H1 (cell line): ENCODE measurements at regions not wholly inside any gene's neighbourhood (a gene's known extent, or its start where the extent isn't known, plus 50 kb on each side); places are given as distances from the start of the nearest gene placed in this dataset.

Source experiments
- CTCF ChIA-PET: fragments of 300-600 bp; sonication (Branson Sonifier 250); formaldehyde crosslinking; loops from one replicate; lab custom pipeline; 2021; ENCODE audit not compliant: partially characterized antibody; lab: Charles Lee
- POLR2A ChIA-PET: fragments of 300-600 bp; sonication (Branson Sonifier 250); formaldehyde crosslinking; loops from one replicate; lab custom pipeline; 2021; ENCODE audit warnings: inconsistent platforms; ENCODE audit not compliant: partially characterized antibody; lab: Charles Lee
- DNase-seq, 2 experiments: peaks; one replicate each; pipeline versions ENCODE4 v3.0.0 to v3.0.0-alpha.2; 2010 to 2022; ENCODE audit warnings: low spot score in 2 of 2, low read depth in 1 of 2, mixed read lengths in 1 of 2
- FAIRE-seq: peaks from 2 replicates; lab custom pipeline; 2011; peaks lifted over from hg19 to GRCh38; lab: Jason Lieb, UNC
- H2AFZ ChIP-seq: 2 replicates; pipeline ENCODE4 v1.8.1; 2012; ENCODE audit warnings: low read length, inconsistent platforms
- H2AK5ac ChIP-seq: 2 replicates; pipeline ENCODE4 v1.6.1; 2013; ENCODE audit warnings: low read depth, low read length
- H2BK120ac ChIP-seq: replicated peaks from 2 replicates; pipeline ENCODE3; 2013; ENCODE audit warnings: low read depth, low read length, inconsistent platforms
- H2BK12ac ChIP-seq: 2 replicates; pipeline ENCODE4 v1.6.1; 2013; ENCODE audit warnings: low read depth, low read length
- H2BK15ac ChIP-seq: 2 replicates; pipeline ENCODE4 v1.6.1; 2013; ENCODE audit warnings: low read length
- H2BK20ac ChIP-seq: 2 replicates; pipeline ENCODE4 v1.6.1; 2013; ENCODE audit warnings: low read length
- H2BK5ac ChIP-seq: 2 replicates; pipeline ENCODE4 v1.6.1; 2013; ENCODE audit warnings: low read depth, low read length
- H3K14ac ChIP-seq: 2 replicates; pipeline ENCODE4 v1.6.1; 2013; ENCODE audit warnings: inconsistent platforms; ENCODE audit not compliant: insufficient read length
- H3K18ac ChIP-seq: 2 replicates; pipeline ENCODE4 v1.6.1; 2013; ENCODE audit warnings: low read length; ENCODE audit errors: extremely low read depth
- H3K23ac ChIP-seq: 2 replicates; pipeline ENCODE4 v1.6.1; 2013; ENCODE audit warnings: inconsistent platforms; ENCODE audit not compliant: insufficient read length
- H3K23me2 ChIP-seq: 2 replicates; pipeline ENCODE4 v1.6.1; 2013; ENCODE audit warnings: low read depth, low read length
- H3K27ac ChIP-seq: 2 replicates; pipeline ENCODE4 v1.6.1; 2011; ENCODE audit warnings: low read depth, low read length, inconsistent platforms
- H3K27me3 ChIP-seq, 4 experiments: replicated peaks in 1 of 4; 1 replicate in 1 of 4; 2 replicates in 3 of 4; pipeline versions ENCODE4 v1.6.1 to v1.8.1; 2011 to 2013; ENCODE audit warnings: low read length in 3 of 4, mild to moderate bottlenecking in 3 of 4, inconsistent platforms in 2 of 4, mixed read lengths in 2 of 4, moderate library complexity in 1 of 4; ENCODE audit not compliant: control insufficient read depth in 3 of 4, insufficient read depth in 3 of 4; ENCODE audit errors: extremely low read depth in 1 of 4
- H3K36me3 ChIP-seq, 4 experiments: 2 replicates each; pipeline versions ENCODE4 v1.6.1 to v1.8.1; 2011 to 2013; ENCODE audit warnings: mild to moderate bottlenecking in 4 of 4, low read length in 3 of 4, moderate library complexity in 2 of 4, control low read depth in 1 of 4, inconsistent platforms in 1 of 4; ENCODE audit not compliant: insufficient read depth in 4 of 4, control insufficient read depth in 2 of 4
- H3K4ac ChIP-seq: replicated peaks from 2 replicates; pipeline ENCODE3; 2013; ENCODE audit warnings: low read length, low read depth, mixed read lengths, inconsistent platforms; ENCODE audit not compliant: insufficient read length
- H3K4me1 ChIP-seq, 4 experiments: replicated peaks in 1 of 4; 1 replicate in 1 of 4; 2 replicates in 3 of 4; pipeline versions ENCODE4 v1.6.1 to v1.8.1; 2011 to 2013; ENCODE audit warnings: low read length in 3 of 4, inconsistent platforms in 2 of 4, mixed read lengths in 1 of 4; ENCODE audit not compliant: insufficient read depth in 4 of 4, control insufficient read depth in 3 of 4
- H3K4me2 ChIP-seq, 2 experiments: 2 replicates each; pipeline versions ENCODE4 v1.6.1 to v1.8.1; 2011 to 2013; ENCODE audit warnings: low read depth in 2 of 2, low read length in 2 of 2, control low read depth in 1 of 2, inconsistent platforms in 1 of 2, mild to moderate bottlenecking in 1 of 2; ENCODE audit not compliant: insufficient read depth in 1 of 2
- H3K4me3 ChIP-seq, 4 experiments: fragments of 200-600, 300-600 bp in 1 of 4; sonication (generic), shearing (Covaris generic), sonication (Bioruptor Twin) in 1 of 4; 2 replicates each; pipeline versions ENCODE4 v1.5.1 to v1.8.1; 2011 to 2016; ENCODE audit warnings: low read length in 4 of 4, low read depth in 3 of 4, control low read depth in 2 of 4, inconsistent platforms in 2 of 4, mild to moderate bottlenecking in 2 of 4, mixed read lengths in 1 of 4, moderate library complexity in 1 of 4; ENCODE audit not compliant: insufficient read depth in 2 of 4; ENCODE audit errors: extremely low read depth in 1 of 4
- H3K56ac ChIP-seq: replicated peaks from 2 replicates; pipeline ENCODE3; 2013; ENCODE audit warnings: low read depth, mild to moderate bottlenecking, mixed read lengths, low read length, inconsistent platforms; ENCODE audit not compliant: insufficient read length
- H3K79me1 ChIP-seq: 2 replicates; pipeline ENCODE4 v1.6.1; 2013; ENCODE audit warnings: low read depth, low read length, control low read depth
- H3K79me2 ChIP-seq, 2 experiments: 2 replicates each; pipeline versions ENCODE4 v1.6.1 to v1.8.1; 2012 to 2013; ENCODE audit warnings: low read length in 2 of 2, mild to moderate bottlenecking in 2 of 2, inconsistent platforms in 1 of 2; ENCODE audit not compliant: insufficient read depth in 2 of 2, control insufficient read depth in 1 of 2
- H3K9ac ChIP-seq, 4 experiments: replicated peaks in 1 of 4; 1 replicate in 1 of 4; 2 replicates in 3 of 4; pipeline versions ENCODE4 v1.6.1 to v1.8.1; 2011 to 2013; ENCODE audit warnings: low read depth in 3 of 4, low read length in 3 of 4, control low read depth in 2 of 4, mild to moderate bottlenecking in 2 of 4, moderate library complexity in 2 of 4, inconsistent platforms in 1 of 4; ENCODE audit errors: extremely low read depth in 1 of 4
- H3K9me3 ChIP-seq, 2 experiments: 2 replicates each; pipeline versions ENCODE4 v1.6.1 to v1.8.1; 2012 to 2013; ENCODE audit warnings: mild to moderate bottlenecking in 2 of 2, moderate library complexity in 2 of 2, control low read depth in 1 of 2, inconsistent platforms in 1 of 2, low read depth in 1 of 2, low read length in 1 of 2, mixed read lengths in 1 of 2; ENCODE audit not compliant: insufficient read depth in 2 of 2
- H4K20me1 ChIP-seq, 2 experiments: replicated peaks in 1 of 2; 2 replicates each; pipeline versions ENCODE3 to v1.8.1; 2011 to 2013; ENCODE audit warnings: inconsistent platforms in 2 of 2, low read length in 2 of 2, mild to moderate bottlenecking in 1 of 2; ENCODE audit not compliant: insufficient read depth in 2 of 2, control insufficient read depth in 1 of 2
- H4K5ac ChIP-seq: 2 replicates; pipeline ENCODE4 v1.6.1; 2013; ENCODE audit warnings: low read length, low read depth, mixed read lengths, inconsistent platforms; ENCODE audit not compliant: insufficient read length
- H4K8ac ChIP-seq: 2 replicates; pipeline ENCODE4 v1.8.0; 2013; ENCODE audit warnings: mild to moderate bottlenecking, moderate library complexity, low read length, inconsistent platforms; ENCODE audit not compliant: insufficient read depth; ENCODE audit errors: extremely low read depth
- H4K91ac ChIP-seq: replicated peaks from 2 replicates; pipeline ENCODE3; 2013; ENCODE audit warnings: low read length, mixed read lengths, inconsistent platforms; ENCODE audit not compliant: insufficient read length
- BRCA1 ChIP-seq: IDR thresholded peaks from 2 replicates; pipeline ENCODE4 v1.6.1; 2012; ENCODE audit warnings: low read depth, low read length, improper control_type of control experiment
- POLR2A ChIP-seq, 2 experiments: IDR thresholded peaks; 1 replicate in 1 of 2; 2 replicates in 1 of 2; pipeline ENCODE4 v1.6.1; 2011; ENCODE audit warnings: low read depth in 2 of 2, low read length in 2 of 2, mild to moderate bottlenecking in 2 of 2; ENCODE audit errors: control extremely low read depth in 1 of 2
- RBBP5 ChIP-seq: IDR thresholded peaks from 2 replicates; pipeline ENCODE4 v1.7.1; 2012; ENCODE audit warnings: low read depth, mild to moderate bottlenecking, inconsistent platforms, low read length, moderate library complexity, borderline replicate concordance
- SIN3A ChIP-seq, 2 experiments: IDR thresholded peaks in 1 of 2; conservative IDR thresholded peaks in 1 of 2; 2 replicates each; pipeline ENCODE4 v1.6.1; 2011 to 2012; ENCODE audit warnings: low read length in 2 of 2, improper control_type of control experiment in 1 of 2, low read depth in 1 of 2, mild to moderate bottlenecking in 1 of 2
- TAF1 ChIP-seq: IDR thresholded peaks from 2 replicates; pipeline ENCODE4 v1.6.1; 2011; ENCODE audit warnings: mild to moderate bottlenecking, low read depth, low read length
- TBP ChIP-seq: IDR thresholded peaks from 2 replicates; pipeline ENCODE4 v1.6.1; 2011; ENCODE audit warnings: low read depth, low read length, improper control_type of control experiment
- WGBS, 2 experiments: shearing (Covaris generic) in 1 of 2; methylation state at CpG; one replicate each; pipeline versions ENCODE4 v1.1.6 to v1.1.7; 2013 to 2015; ENCODE audit warnings: low lambda C conversion rate in 2 of 2, mixed read lengths in 2 of 2, inconsistent platforms in 1 of 2, low coverage in 1 of 2, missing lambda C conversion rate in 1 of 2; ENCODE audit not compliant: insufficient replicate concordance in 2 of 2, insufficient coverage in 1 of 2, insufficient read length in 1 of 2; ENCODE audit errors: extremely low coverage in 1 of 2, missing lambda C conversion rate in 1 of 2; 5-methylcytosine and 5-hydroxymethylcytosine counted together
- TF ChIP-seq, protein P1 (sequence below): IDR thresholded peaks from 2 replicates; pipeline ENCODE4 v1.6.1; 2012; ENCODE audit warnings: low read length, inconsistent platforms
- TF ChIP-seq, protein P2 (sequence below): IDR thresholded peaks from 2 replicates; pipeline ENCODE4 v1.6.1; 2011; ENCODE audit warnings: low read depth, mild to moderate bottlenecking, low read length; ENCODE audit not compliant: insufficient read depth

DNA sequence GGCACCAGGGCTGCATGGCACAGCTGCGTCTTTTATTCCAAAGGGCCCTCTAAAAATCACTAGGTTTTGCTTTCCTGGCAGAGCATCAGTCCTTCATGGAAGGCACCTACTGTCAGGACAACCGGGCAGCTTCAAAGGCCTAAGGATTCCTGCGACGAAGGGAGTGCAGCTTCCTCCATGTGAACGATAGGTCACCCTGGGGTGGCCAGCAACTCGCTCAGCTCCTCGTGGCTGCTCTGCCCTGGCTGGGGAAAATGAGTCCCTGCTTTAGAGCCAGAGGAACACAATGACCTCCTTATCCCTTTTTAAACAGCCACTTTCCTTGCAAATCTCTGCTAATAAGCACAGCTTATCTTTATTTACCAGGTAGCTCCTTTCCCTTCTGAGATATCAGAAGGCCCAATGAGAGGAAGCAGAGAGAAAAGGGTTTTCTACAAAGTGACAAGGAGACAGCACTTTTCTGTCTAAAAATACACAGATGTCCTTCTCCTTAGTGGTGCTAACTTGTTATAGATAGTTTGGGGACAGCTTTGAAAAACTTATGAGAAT is 71.6 kb upstream of the SMYD2 start:
- FAIRE-seq: no peak
- no peak for TF ChIP-seq BRCA1
- no peak for TF ChIP-seq TAF1
- TF ChIP-seq SIN3A (conservative IDR thresholded peaks at IDR 0.05 in 1 of 2, IDR thresholded peaks at IDR 0.05 in 1 of 2; ENCODE audit: low read depth in 1 of 2, low read length in 2 of 2): no peak
- no peak for TF ChIP-seq RBBP5
- TF ChIP-seq POLR2A (IDR thresholded peaks at IDR 0.05; ENCODE audit: control extremely low read depth in 1 of 2, low read depth in 2 of 2, low read length in 2 of 2): no peak
- TF ChIP-seq, protein P1, sequence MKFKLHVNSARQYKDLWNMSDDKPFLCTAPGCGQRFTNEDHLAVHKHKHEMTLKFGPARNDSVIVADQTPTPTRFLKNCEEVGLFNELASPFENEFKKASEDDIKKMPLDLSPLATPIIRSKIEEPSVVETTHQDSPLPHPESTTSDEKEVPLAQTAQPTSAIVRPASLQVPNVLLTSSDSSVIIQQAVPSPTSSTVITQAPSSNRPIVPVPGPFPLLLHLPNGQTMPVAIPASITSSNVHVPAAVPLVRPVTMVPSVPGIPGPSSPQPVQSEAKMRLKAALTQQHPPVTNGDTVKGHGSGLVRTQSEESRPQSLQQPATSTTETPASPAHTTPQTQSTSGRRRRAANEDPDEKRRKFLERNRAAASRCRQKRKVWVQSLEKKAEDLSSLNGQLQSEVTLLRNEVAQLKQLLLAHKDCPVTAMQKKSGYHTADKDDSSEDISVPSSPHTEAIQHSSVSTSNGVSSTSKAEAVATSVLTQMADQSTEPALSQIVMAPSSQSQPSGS: no peak
- TF ChIP-seq, protein P2, sequence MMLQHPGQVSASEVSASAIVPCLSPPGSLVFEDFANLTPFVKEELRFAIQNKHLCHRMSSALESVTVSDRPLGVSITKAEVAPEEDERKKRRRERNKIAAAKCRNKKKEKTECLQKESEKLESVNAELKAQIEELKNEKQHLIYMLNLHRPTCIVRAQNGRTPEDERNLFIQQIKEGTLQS: no peak
- no peak for TF ChIP-seq TBP

More for the DNA sequence above, 71.6 kb upstream of the SMYD2 start:
- H3K79me1 ChIP-seq: no peaks in the 10 kb centered on the region
- no peak overlapping the region for H3K27ac ChIP-seq
- peak overlapping the region; percentile 83; the same call in 1 of the 2 replicates for H2AFZ ChIP-seq
- no peak overlapping the region for H3K4ac ChIP-seq
- no peaks in the 10 kb centered on the region for H3K23me2 ChIP-seq
- no peak overlapping the region for H2BK15ac ChIP-seq
- DNase-seq: no peak
- no peaks in the 10 kb centered on the region for H3K9me3 ChIP-seq
- H3K27me3 ChIP-seq: no peaks in the 10 kb centered on the region
- H3K79me2 ChIP-seq: no peaks in the 10 kb centered on the region
- ChIA-PET CTCF (interaction anchor here (0.8 to 15.5 kb wide), 14 partner anchors 9 to 376 kb away, joined by 3 to 235 read pairs (median 4); no protein-coding TSS in a partner anchor), POLR2A (no interaction called here)
- no peak overlapping the region for H2BK12ac ChIP-seq
- H2AK5ac ChIP-seq: no peak overlapping the region
- no peak overlapping the region for H3K14ac ChIP-seq
- H2BK5ac ChIP-seq: no peak overlapping the region
- H4K20me1 ChIP-seq: no peaks in the 10 kb centered on the region
- 88% methylated on average over 7 of the region's 7 CpGs; no CpG with 5 or more reads in 1 of the 2 experiments for WGBS, 2 experiments
- no peak overlapping the region for H3K56ac ChIP-seq
- no peaks in the 10 kb centered on the region for H3K36me3 ChIP-seq
- no peak overlapping the region for H3K4me2 ChIP-seq
- H4K5ac ChIP-seq: no peak overlapping the region
- no peak overlapping the region for H4K8ac ChIP-seq
- H4K91ac ChIP-seq: peak overlapping the region; percentile 7
- H2BK120ac ChIP-seq: no peak overlapping the region
- peaks cover 2 to 9% (median 6%) of the 10 kb centered on the region in 4 experiments; a peak in 5 of 7 replicates for H3K4me1 ChIP-seq
- no peak overlapping the region for H3K4me3 ChIP-seq
- no peak overlapping the region for H3K18ac ChIP-seq
- no peak overlapping the region for H3K23ac ChIP-seq
- no peak overlapping the region for H2BK20ac ChIP-seq
- H3K9ac ChIP-seq: no peak overlapping the region
